OCI-M1 (cell line): ENCODE measurements at regions not wholly inside any gene's neighbourhood (a gene's known extent, or its start where the extent isn't known, plus 50 kb on each side); places are given as distances from the start of the nearest gene placed in this dataset.
A peak's percentile ranks its signal among the peaks of the same experiment; 100 is the strongest.

Experiments used
- DNase-seq: peaks from one replicate; lab custom pipeline; 2025; lab: John Stamatoyannopoulos, UW

DNA sequence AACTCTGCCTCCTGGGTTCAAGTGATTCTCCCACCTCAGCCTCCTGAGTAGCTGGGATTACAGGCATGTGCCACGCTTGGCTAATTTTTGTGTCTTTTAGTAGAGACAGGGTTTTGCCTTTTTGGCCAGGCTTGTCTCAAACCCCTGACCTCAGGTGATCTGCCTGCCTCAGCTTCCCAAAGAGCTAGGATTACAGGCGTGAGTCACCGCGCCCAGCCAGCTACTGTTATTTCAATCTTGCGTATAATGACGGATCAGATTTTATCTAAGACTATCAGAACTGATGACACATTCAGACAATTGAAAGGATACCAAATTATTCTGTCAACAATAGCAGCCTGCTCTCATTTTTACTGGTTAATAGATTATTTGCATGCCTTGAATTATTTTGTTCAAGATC is 612.2 kb downstream of the ZIC1 start:
- DNase-seq, result no peak

- no peak for DNase-seq
Observed at GRCh38 chr3:148023994-148024393, 614.8 kb downstream of the ZIC1 start.

GRCh38 chr3:148026009-148026588 is 616.9 kb downstream of the ZIC1 start:
- peak; percentile 72 for DNase-seq

DNA sequence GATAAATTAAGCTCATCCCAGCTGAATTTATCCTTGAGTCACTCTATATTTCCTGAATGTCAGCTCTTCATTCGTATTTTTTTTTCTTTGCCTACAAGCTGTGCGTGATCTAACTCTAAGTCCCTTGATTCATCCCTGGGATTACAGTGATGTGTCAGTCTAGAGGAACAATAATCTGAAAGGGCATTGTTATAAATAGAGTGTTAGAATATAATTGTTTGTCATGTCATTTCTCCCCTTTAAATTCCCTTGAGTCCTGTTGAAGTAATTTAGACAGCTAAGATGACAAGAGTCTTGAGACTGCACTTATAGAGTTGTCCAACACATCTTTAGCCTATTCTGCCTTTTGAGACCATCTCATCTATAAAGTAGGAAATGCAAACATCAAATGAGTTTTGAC is 621.8 kb downstream of the ZIC1 start:
- no peak for DNase-seq

DNA sequence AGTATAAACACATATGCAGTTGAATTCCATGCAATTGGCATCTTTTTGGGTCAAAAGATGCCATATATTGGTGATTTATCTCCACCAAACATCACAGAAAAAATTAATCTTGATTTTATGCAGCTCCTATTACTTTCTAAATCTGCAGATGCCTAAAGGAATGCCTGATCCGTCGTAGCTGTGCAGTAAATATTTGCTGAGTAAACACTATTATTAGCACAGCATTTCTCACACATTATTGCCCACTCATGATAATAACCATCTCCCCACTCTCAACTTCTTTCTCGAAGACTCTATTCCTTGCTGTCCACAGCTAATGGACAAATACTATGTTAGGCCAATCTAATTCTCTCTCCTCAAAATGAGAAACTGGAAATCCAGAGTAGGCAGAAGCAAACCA is 625.2 kb downstream of the ZIC1 start:
- no peak for DNase-seq

DNA sequence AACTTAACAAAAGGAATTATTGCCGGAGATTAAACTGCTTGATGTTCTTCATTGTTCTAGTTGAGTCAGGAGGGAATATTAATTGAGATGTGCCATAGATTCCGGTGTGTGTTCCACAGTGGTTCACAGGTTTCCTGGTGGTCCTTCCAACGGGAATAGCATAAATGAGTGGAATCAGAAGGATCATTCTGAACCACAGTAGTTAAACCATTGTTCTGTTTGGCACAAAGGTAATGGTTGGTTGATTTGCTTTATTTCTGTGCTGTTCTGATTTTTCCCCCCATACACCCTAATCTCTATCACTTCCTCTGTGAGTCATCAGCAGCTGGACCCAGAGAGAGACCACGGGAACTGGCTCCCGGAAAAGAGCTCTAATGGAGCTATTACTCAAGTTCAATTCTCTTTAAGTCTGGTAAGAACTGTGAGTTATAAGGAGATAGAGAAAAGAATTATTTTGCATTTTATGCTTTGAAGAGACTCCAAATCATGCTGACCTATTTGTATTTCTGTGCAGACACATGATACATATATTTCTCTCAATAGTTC is 627.2 kb downstream of the ZIC1 start:
- peak; percentile 9 for DNase-seq

GRCh38 chr3:148042663-148043445 is 633.7 kb downstream of the ZIC1 start:
- no peak for DNase-seq

- no peak for DNase-seq
Observed at GRCh38 chr3:148044151-148044550, 635.0 kb downstream of the ZIC1 start.

GRCh38 chr3:148054999-148055398 is 642.7 kb upstream of the AGTR1 start:
- no peak for DNase-seq

- DNase-seq, result no peak
Observed at GRCh38 chr3:148062590-148062989, 635.1 kb upstream of the AGTR1 start.

GRCh38 chr3:148066802-148067201 is 630.9 kb upstream of the AGTR1 start:
- DNase-seq, result no peak

DNA sequence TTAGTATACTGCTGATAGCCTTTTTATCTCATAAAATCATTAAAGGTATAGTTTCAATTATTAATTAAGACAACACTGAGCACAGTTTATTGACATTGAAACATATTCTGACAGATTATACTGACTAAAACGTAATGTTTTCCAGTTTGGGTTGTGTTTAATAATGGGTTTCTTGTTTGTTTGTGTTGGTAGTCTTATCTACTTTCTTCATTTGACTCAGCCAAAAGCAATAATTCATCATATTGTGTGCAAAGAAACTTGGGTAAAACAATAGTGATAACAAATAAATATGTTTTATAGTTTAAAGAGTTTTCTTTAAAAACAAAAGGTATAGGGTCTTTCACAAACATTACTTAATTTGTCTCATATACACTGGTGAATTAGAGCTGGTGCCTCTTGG is 629.2 kb upstream of the AGTR1 start:
- DNase-seq, result no peak

- DNase-seq, result no peak
Observed at GRCh38 chr3:148070041-148070440, 627.7 kb upstream of the AGTR1 start.

DNA sequence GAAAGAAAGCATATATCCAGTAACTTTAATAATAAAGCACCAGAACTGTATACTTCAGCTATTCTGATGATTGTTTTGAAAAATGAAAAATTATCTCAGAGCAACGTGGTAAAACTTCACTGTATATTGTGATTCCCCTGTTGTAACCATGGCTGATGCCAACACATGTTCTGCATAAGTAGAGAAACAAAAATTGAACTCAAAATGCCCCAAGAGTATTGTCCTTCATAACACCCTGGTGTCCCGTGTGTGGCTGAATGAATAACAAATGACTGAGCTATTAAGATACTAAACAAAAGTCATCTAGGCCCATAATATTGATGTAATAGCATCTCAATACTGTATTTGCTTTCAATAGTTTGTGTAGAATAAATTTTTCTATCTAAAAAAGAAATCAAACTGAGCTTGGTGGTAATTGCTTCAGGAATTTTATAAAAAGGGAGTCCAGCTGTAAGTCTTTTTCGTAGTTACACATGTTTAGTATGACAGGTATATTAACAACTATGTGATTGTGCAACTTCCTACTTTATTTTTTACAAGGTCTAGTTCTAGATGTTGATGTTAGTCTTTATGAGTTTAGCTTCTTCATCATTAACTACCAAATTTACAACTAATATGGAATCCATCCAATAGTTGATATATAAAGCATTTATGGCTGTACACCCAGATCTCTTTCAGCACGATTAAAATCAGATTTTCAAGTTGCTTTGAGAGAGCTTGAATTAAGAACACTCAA is 623.8 kb upstream of the AGTR1 start:
- DNase-seq, result no peak

DNA sequence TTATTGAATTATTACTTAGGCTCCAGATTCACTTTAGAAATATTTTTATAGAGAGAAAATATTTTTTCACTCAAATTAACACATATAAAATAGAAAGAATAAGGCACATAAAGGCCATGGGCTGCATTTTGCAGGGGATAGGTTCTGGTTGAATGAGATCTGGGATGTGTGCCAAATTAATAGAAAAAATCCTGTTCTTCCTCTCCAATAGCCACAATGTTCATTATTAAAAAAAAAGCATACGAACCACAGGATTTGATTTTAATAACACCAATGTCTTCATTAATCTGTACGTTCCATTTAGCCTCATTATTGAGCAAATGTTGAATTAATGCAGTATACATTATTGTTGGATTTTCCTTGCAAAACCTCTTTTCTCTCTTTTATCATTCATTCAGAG is 622.8 kb upstream of the AGTR1 start:
- DNase-seq, result no peak

GRCh38 chr3:148075771-148076716 is 621.7 kb upstream of the AGTR1 start:
- DNase-seq, result peak; percentile 68

GRCh38 chr3:148077318-148077923 is 620.3 kb upstream of the AGTR1 start:
- peak; percentile 78 for DNase-seq

- no peak for DNase-seq
Observed at GRCh38 chr3:148077965-148078364, 619.7 kb upstream of the AGTR1 start.

DNA sequence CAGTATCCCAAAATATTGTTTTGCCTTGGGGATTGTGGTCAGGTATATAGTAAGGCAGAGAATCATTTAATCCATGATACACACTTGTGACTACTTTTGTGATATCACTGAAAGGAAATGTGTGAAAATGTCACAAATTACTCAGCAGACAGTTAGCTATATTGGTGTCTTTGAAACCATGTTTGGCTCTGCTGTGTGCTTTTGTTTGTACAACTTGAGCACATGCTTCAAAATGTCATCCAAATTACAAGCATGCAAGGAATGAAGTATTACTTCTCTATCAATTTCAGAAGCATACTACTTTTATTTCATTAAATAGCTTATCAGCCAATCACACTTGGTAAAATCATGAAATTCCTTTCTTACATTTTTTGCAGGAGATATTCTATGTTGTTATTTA is 619.0 kb upstream of the AGTR1 start:
- no peak for DNase-seq

DNA sequence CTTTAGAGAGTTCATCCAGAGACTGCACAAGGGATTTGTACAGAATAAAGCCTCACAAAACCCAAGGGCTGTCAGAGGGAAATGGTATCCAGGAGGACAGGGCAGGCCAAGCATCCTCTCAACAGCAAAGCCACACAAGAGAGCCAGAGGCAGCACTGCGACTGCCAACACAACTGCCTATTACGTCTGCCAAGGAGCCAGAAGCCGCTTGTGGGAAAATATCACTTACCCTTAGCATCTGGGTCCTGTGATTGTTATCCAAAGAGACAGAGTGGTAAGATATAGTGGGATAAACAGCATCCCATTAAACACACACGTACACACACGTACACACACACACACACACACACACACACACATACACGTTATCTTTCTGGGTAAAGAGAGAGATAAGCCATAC is 618.3 kb upstream of the AGTR1 start:
- peak; percentile 40 for DNase-seq

DNA sequence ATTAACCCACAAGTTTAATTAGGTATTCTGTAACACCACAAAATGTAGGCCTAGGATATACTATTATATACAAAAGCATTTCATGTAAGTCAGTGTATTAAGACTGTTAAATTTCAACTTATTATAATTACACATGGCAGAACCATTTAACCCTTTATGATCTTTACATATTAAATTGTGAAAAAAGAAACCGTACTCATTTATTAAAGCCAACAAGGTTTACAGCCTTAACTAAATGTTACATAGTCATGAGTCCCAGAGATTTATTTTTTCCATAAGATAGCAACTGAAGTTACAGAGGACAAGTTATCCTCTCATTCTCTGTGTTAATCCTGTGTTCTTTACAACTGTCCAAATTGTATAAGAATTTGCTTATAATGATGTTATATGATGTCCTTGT is 615.8 kb upstream of the AGTR1 start:
- no peak for DNase-seq
